Daoy (cell line): ENCODE measurements at regions not wholly inside any gene's neighbourhood (a gene's known extent, or its start where the extent isn't known, plus 50 kb on each side); places are given as distances from the start of the nearest gene placed in this dataset.

Source experiments
- DNase-seq: peaks from one replicate; pipeline ENCODE4 v3.0.0-alpha.2; 2015; ENCODE audit warnings: low read depth

DNA sequence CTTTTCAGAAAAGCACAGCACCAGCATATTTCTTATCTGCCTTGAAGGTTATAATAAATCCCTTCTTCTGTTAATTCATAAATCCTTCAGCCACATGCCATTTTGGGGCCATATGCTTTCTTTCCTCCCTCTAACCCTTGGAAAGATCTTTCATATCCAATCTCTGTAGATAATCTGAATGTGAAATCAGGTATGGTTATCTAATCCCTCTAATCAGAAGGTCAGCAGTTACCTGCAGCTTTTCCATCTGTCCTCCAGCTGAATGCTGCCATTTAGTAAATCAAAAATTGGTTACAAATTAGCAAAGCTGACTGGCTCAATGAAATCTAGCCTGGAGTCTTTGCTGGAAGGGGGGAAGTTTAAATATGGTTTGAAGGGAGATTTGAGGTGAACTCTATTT is 230.5 kb downstream of the PIK3C3 start:
- no peak for DNase-seq

DNA sequence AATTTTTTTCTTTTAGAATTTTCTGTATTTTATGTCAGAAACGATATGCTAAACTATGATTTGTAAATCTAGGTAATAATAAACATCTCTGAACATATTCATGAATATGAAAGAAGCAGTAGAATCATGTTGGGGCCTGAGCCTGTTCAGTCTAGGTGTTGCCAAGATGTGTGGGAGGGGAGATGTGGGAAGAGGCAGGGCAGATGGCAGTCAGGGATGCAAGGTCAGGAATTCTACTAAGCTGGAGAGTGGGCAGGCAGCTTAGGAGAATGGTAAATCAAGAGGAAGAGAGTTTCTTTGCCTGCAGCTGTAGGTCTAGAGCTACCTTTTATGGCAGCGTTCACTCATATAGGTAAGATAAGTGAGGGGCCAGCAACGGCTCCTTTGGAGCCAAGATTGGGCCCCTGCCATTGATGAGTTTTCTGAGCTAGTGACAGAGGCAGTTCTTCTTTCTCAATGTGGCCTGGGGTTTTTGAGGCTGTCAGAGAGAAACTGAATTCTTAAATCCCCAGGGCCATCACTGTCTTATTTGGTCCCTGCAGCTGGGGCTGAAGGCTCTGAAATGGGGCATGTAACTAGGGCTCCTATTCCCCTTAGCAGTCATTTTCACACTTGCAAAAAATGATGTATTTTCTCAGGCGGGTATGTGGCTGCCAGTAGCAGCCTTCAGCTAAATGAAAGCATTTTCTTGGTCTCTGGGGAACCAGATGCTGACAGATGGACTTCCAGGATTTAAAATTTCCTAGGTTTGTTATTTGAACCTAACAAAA is 232.8 kb downstream of the PIK3C3 start:
- no peak for DNase-seq

DNA sequence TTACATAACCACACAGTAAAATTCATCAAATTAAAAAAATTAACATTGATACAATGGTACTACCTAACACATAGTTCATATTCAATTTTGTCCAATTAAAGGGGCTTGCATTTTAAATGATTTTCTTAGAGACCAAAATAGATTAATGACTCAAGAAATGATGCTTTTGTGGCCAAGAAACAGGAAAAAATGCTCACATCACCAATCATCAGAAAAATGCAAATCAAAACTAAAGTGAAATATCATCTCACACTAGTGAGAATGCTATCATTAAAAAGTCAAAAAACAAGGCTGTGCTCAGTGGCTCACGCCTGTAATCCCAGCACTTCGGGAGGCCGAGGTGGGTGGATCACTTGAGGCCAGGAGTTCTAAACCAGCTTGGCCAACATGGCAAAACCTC is 235.6 kb downstream of the PIK3C3 start:
- DNase-seq = no peak

DNA sequence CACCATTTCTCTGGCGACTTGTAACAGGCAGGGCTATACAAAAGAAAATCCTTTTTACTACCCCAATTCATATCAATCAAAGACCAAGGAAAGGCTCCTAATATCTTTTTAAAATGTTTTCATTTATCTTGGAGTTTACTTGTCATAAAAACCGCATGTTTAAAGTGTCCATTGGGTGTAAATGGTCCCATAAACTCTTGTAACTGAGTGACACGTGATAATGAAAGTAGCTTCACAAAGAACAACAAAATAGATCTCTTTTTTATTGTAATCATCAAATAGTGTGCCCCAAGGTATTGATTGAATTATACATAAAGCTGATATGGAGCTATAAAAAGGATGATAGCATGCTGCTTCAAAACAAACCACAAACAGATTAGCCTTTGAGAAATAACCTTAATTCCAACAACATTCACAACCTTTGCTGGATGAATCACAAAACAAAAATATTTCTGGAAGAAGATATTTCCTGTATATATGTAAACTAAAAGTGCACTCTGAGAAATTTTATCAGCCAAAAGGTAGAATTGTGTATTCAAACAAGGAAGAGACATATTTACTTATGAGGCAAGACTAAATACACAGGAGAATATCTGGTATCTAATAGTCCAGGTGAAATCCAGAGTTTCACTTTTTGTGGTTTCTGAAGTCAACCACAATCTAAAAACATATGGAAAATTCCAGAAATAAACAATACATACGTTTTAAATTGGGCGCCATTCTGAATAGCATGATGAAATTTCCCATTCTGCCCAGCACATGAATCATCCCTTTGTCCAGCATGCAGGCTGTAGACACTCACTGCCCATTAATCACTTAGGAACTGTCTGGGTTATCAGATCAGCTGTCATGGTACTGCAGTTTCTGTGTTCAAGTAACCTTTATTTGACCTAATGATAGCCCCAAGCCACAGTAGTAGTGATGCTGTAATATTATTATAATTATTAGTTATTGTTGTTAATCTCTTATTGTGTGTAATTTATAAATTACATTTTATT is 237.5 kb downstream of the PIK3C3 start:
- DNase-seq = no peak

DNA sequence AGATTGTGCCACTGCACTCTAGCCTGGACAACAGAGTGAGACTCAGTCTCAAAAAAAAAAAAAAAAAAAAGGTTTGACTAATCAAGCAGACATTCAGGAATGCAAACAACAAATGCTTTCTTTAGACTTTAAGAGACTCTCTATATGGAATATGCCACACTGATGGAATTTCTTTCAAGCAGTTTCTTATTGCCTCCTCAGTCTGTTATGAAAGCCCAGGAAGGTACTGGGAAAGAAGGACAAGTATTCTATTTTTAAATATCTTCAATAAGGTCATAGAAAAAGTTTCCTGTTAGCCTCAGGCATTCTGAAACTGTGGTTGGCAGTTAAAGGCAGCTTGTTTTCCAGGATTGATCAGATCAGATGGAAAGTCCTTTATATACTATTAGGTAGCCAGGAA is 241.6 kb downstream of the PIK3C3 start:
- DNase-seq = no peak

DNA sequence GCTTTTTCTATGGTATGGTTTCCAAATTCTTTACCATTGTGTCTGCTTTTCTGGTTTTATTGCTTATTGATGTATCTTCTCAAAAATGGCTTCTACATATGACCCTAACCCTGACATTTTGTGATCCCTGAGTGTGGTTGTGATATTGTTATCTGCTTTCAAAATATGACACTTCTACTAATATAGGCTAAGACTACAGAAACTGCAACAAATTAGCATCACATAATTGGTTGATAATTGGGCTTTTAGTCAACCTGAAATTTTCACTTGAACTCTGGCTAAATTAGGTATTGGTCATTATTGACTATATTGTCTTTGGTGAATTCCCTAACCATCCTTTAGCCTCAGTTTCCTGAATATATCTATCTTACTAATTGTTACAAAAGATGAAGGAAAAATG is 246.1 kb downstream of the PIK3C3 start:
- no peak for DNase-seq

DNA sequence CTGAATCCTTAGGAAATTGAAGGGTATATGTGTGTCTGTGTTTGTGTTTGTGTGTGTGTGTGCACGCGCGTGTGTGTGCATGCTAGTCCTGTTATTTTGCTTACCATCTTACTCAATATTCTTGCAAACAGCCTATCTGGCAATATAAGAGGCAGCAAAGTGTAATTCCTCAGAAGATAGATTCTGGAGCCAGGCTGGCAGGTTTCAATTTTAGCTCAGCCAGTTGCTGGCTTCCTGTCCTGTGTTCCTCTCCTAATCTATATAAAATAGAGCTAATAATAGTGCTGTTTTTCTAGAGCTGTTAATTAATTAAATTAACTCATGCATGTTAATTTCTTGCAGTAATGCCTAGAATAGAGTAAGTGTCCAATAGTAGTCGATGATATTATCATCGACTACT is 256.2 kb downstream of the PIK3C3 start:
- DNase-seq = no peak

DNA sequence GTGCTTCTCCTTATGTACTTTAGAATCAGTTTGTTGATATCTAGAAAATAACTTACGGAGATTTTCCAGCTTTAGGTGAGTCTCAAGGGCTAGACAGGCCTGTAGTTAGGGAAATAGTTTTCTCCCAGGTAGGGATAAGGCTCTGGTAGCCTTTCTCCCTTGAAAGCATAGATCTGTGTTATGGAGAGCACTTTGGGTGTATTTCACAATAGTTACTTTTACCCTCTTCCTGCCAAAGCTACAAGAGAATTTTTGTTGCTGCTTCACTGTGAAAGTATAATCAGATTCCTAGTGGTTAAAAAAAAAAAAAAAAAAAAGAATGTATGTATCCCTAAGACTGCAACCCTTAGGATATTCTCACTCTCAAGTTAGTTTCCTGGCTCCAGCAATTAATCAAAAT is 267.5 kb downstream of the PIK3C3 start:
- no peak for DNase-seq

DNA sequence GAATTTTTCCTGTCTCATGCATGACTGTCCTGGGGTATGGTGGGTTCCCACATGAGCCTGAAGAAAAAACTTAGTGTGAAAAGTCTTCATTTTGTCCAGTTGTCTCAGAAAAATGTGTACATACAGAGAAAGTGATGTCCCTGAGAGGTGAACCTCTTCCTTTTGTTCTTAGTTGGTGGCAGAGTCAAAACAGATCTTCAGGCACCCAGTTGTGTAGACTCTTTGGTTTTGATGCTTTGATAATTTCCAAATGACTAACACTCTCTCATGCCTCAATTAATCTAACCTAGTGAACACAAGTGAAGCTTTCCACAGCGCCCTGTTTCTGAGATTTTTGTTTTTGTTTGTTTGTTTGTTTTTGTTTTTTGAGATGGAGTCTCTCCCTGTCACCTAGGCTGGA is 273.5 kb downstream of the PIK3C3 start:
- no peak for DNase-seq

DNA sequence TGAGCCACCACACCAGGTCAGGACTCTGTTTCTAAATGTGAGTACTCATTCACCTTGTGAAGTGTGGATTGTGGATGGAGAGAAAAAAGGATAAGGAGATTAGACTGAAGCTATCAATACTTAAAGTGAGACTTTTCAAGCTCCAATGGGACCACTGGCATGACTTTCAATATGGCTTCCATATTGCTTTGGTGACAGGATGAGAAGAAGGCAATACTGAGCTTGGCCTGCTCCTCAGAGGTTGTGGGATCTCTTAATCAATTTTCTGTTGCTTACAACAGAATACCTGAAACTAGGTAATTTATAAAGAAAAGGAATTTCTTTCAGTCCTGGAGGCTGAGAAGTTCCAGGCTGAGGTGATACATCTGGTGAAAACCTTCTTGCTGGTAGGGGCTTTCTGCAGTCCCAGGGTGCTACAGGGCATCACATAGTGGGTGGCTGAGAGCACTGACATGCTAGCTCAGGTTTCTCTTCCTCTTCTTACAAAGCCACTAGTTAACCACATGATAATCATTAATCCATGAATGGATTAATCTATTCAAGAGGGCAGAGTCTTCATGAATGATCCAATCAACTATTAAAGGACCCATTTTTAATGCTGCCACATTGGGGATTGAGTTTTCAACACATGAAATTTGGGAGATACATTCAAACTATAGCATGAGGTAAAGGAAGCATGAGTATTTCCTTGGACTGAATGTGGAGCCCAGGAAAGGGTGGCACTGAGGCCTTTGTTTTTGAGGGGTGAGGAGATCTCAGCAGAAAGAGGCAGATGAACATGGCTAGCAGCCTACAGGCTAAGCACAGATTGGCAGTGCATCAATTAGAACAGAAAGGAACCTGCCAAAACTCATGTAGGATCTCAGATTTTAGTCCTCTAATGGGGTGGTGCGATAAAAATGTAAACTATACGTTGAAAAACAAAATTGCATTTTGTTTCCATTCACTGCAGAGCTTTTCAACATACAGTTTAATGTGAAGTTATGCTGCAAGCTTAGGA is 274.5 kb downstream of the PIK3C3 start:
- DNase-seq = no peak

DNA sequence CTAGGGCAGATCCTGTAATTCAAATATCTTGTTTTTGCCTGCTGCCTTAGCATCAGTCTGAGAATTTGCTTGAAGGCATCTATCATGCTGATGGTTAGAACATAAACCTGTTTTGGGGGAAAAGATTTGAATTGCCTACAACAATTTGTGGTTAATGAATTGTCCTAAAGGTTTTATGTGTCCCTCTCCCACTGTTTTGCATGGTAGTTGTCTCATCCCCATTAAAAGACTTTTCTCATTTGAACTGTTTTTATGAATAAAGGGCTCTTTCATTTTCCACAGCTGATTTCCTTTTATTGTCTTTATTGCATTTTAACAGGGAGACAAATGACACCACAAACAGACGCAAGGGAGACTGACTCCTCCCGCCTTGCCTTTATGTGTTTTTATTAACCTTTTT is 275.6 kb downstream of the PIK3C3 start:
- DNase-seq = no peak

DNA sequence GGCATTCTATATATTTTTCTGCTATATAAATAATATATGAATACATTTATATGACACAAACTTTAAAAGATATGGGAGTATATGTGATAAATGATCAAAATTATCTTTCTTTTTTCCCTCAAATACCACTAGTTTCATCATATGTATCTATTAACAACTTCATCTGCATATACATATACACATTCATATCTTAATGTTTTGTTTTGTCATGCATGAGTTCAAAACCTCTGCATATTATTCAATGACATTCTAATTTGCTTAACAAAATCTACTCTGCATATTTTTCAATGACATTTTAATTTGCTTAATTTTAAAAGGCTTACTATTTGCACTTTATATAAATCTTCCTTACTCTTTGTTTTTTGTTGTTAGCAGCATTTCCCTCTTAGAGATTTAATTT is 276.2 kb downstream of the PIK3C3 start:
- DNase-seq = no peak

DNA sequence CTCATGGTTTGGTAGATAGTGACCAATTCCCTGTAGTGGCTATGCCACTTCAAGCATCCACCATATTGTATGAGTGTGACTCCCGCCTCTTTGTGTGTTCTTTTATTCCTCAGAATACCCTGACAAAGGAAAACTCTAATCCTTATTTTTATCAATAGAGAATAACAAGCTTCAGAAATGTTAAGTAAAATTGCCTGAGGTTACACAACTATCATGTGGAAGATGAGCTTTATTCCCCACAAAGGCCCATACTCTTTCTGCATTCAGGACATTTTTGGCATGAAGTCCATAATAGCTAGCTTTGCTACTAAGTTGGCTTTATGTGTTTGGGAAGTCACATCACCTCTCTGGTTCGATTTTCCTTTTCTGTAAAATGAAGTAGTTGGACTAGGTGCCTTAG is 276.8 kb downstream of the PIK3C3 start:
- DNase-seq = no peak

DNA sequence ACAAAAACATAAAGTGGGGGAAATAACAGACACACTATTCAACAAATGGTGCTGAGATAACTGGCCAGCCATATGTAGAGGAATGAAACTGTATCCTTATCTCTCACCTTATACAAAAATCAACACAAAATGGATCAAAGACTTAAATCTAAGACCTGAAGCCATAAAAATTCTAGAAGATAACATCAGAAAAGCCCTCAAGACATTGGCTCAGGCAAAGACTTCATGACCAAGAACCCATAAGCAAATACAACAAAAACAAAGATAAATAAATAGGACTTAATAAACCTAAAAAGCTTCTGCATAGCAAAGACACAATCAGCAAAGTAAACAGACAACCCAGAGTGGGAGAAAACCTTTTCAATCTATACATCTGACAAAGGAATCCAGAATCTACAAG is 278.9 kb downstream of the PIK3C3 start:
- no peak for DNase-seq

DNA sequence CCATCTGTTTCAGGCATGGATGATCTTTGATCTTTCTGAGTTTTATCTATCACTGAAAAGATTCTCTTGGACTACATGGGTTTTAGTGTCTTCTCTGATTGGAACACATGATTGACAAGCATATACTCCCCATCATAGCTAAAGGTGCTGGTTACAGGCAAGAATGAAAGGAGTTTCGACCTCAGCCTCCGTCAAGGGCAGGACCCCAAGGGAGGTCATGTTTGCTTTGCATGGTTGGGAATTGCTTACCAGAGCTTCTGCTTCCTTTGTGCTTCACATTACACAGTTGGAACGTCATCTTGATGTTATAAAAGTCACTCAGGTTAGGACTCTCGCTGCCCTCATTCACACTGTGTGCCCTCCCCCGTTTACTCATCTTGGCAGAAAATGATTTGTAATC is 287.7 kb downstream of the PIK3C3 start:
- DNase-seq = no peak

DNA sequence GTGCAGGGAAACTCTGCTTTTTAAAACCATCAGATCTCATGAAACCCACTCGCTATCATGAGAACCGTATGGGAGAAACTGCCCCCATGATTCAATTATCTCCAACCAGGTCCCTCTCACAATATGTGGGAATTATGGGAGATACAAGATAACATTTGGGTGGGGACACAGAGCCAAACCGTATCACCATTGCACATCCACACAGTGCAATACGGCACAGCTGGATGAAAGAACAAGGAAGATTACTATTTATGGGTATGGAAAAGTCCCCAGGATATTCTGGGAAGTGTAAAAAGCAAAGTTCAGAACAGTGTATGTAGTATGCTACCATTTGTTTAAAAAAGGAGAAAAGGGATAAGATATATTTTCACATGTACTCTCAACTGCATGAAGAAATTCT is 290.1 kb downstream of the PIK3C3 start:
- DNase-seq = no peak

DNA sequence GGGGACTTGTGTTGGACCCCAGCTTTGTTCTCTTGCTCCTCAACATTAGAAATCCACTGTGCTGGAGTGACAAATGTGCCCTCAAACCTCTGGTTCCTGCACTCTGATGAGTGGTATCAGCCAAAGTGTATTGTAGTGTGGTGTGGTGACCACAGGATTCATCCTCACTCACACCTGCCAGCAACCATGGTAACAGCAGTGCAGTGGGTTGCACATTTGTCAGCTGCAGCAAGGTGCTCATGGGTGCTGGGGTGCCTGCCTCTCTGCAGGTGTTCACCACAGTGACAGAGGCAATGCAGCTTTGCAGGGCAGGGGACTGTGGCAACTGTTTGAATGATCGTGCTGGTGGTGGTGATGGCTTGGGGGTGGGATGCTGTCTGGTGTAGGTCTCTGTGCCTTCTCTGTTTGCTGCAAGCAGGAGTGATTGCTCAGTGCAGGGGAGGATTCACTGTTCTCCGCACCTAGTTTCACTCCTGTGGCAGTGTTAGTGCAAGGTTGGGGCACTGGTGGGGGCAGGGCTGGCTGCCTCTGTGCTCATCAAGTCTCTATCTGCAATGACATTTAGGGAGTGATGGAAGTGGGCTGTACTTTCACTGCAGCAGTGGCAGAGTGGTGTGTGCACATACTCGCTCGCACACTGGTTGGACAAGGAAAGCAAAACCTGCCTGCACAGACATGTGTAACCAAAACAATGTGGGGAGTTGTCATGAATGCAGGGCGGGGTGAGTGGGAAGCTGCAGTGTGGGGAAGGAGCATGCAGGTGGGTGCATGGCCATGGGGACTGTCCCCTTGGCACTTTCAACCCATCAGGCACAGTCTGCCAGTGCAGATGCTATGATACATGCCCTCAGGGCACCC is 301.1 kb downstream of the PIK3C3 start:
- no peak for DNase-seq

DNA sequence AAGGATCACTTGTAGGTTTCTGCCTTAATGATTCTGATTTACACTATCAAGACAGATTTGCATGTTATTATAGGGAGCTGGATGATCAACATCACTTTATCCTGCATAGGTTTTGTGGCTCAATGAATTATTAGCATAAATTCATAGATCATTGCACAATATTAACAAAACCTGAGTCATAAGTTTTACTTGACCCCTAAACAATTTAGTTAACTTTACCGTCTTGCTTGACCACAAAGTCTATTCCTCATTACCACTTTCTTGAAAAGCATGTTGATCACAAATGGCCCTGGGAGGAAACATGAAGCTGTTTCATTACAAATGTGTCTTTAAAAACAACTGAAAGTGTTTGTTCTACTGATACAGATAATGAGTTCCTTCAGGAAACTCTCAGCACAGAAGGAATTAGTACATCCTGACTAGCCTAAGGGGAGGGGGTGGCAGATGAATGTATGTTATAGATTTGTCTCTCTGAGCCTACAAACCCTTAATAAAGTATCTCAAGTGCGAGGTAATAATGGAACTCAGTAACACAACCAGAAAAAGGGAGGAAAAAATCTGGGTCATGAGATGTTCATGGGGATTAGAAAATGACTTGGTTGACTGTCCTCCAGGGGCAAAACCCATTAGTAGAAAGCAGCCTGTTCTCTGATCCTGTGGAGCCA is 303.4 kb downstream of the PIK3C3 start:
- DNase-seq = no peak

DNA sequence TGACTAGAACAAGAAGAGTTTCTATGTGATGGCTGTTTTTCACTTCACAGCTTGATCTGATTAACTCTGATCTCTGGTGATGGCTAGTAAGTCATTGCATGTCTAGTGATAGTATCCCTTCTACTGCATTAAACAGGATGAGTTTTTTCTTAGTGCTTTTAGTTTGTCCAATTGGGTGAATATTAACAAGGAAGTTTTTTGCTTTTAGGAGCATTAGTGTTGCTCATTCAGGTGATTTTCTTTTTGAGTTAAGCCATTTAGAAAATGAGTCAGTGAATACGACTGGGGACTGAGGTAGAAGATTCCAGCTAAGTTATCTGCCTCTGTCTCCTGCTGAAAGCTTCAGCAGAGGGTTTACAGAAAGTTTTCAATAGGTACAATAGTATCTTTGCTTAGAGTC is 306.7 kb downstream of the PIK3C3 start:
- no peak for DNase-seq

DNA sequence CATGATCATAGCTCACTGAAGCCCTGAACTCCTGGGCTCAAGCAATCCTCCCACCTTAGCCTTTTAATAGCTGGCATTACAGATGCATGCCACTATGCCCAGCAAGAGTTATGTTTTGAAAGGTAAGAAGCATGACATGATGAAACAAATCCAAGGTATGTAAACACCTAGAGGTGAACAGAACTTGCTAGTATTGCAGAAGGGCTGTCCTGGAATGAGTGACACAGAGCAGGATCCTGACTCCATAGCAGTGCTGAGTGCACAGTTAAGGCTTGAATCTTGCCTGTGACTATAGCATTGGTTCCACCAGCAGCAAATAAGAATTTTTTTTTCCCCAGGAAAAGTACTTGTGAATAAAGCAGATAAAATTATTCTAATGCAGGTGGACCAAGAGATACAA is 309.5 kb downstream of the PIK3C3 start:
- no peak for DNase-seq
